HepG2 (cell line): ENCODE measurements at regions not wholly inside any gene's neighbourhood (a gene's known extent, or its start where the extent isn't known, plus 50 kb on each side); places are given as distances from the start of the nearest gene placed in this dataset.

Experiments used
- ATAC-seq: fragments of 200-7000 bp; cut with Tn5 transposase; 3 replicates; pipeline ENCODE4 v1.9.1; 2020; ENCODE audit warnings: mild to moderate bottlenecking, moderate library complexity
- BruUV-seq: library from RNA; stranded (reverse); fragments of 400-500 nt; replicated peaks from 2 replicates; lab custom pipeline; 2021; lab: Mats Ljungman, UMichigan
- CTCF ChIA-PET: fragments of 300-600 bp; formaldehyde crosslinking; extraction: SDS; loops from one replicate; lab custom pipeline; 2021; ENCODE audit warnings: low total read pairs, inconsistent platforms, low intra/inter-chr PET ratio; lab: Yijun Ruan, JAX
- POLR2A ChIA-PET: fragments of 350-600 bp; sonication (Branson Sonifier 250); formaldehyde crosslinking; loops from one replicate; lab custom pipeline; 2020; ENCODE audit warnings: antibody characterized with exemption, inconsistent platforms; lab: Yijun Ruan, JAX
- DNase-seq: peaks from one replicate; pipeline ENCODE4 v3.0.0-alpha.2; 2015; ENCODE audit warnings: low spot score
- FAIRE-seq: peaks from 3 replicates; lab custom pipeline; 2011; peaks lifted over from hg19 to GRCh38; lab: Jason Lieb, UNC
- H2AFZ ChIP-seq: one replicate; pipeline ENCODE4 v1.6.1; 2011; ENCODE audit warnings: low read length, inconsistent platforms
- H3K27ac ChIP-seq: fragments of 300-600 bp; 3 replicates; pipeline ENCODE4 v1.8.0; 2011; ENCODE audit warnings: mixed run types, mild to moderate bottlenecking, mixed read lengths, low read length, inconsistent platforms; ENCODE audit not compliant: insufficient read depth; ENCODE audit errors: extremely low read length
- H3K27me3 ChIP-seq, 2 experiments: fragments of 200-600 bp in 1 of 2; 2 replicates in 1 of 2; 3 replicates in 1 of 2; pipeline versions ENCODE4 v1.6.0 to v1.8.0; 2011; ENCODE audit warnings: low read length in 2 of 2, mild to moderate bottlenecking in 2 of 2, moderate library complexity in 2 of 2, inconsistent platforms in 1 of 2; ENCODE audit not compliant: insufficient read depth in 2 of 2, control insufficient read depth in 1 of 2
- H3K36me3 ChIP-seq, 2 experiments: fragments of 200-600 bp in 1 of 2; replicated peaks in 1 of 2; 2 replicates in 1 of 2; 3 replicates in 1 of 2; pipeline versions ENCODE4 v1.5.1 to v1.8.0; 2011; ENCODE audit warnings: low read length in 2 of 2, inconsistent platforms in 1 of 2; ENCODE audit not compliant: insufficient read depth in 2 of 2, control insufficient read depth in 1 of 2
- H3K4me1 ChIP-seq: 2 replicates; pipeline ENCODE4 v1.5.1; 2012; ENCODE audit warnings: low read length, inconsistent platforms; ENCODE audit not compliant: insufficient read depth
- H3K4me2 ChIP-seq: 2 replicates; pipeline ENCODE4 v1.6.0; 2011; ENCODE audit warnings: low read depth, low read length, inconsistent platforms
- H3K4me3 ChIP-seq, 3 experiments: fragments of 200-600 bp in 1 of 3; sonication (generic), shearing (Covaris generic) in 1 of 3; replicated peaks in 1 of 3; 2 replicates each; pipeline ENCODE4 v1.5.1; 2011 to 2016; ENCODE audit warnings: low read length in 3 of 3, inconsistent platforms in 2 of 3, low read depth in 2 of 3, mild to moderate bottlenecking in 2 of 3, control low read depth in 1 of 3, mixed read lengths in 1 of 3; ENCODE audit not compliant: insufficient read depth in 1 of 3
- H3K79me2 ChIP-seq: one replicate; pipeline ENCODE4 v1.6.1; 2011; ENCODE audit warnings: low read length, inconsistent platforms; ENCODE audit not compliant: insufficient read depth
- H3K9ac ChIP-seq: 2 replicates; pipeline ENCODE4 v1.6.0; 2011; ENCODE audit warnings: mild to moderate bottlenecking, low read depth, low read length, inconsistent platforms; ENCODE audit not compliant: insufficient read depth
- H3K9me3 ChIP-seq: 2 replicates; pipeline ENCODE4 v1.5.1; 2012; ENCODE audit warnings: mild to moderate bottlenecking, low read length
- H4K20me1 ChIP-seq: 2 replicates; pipeline ENCODE4 v1.6.0; 2011; ENCODE audit warnings: inconsistent platforms, mild to moderate bottlenecking, low read length, moderate library complexity; ENCODE audit not compliant: insufficient read depth
- ARHGAP35 ChIP-seq: sonication (generic); formaldehyde crosslinking; IDR thresholded peaks from 2 replicates; pipeline ENCODE4 v1.9.0; 2022; ENCODE audit warnings: mild to moderate bottlenecking, inconsistent platforms, moderate library complexity, missing genetic modification reagents, borderline replicate concordance
- CHD4 ChIP-seq: fragments of 200-600 bp; sonication (generic); IDR thresholded peaks from 2 replicates; pipeline ENCODE4 v1.7.0; 2017; ENCODE audit warnings: mild to moderate bottlenecking, low read length, borderline replicate concordance
- DMAP1 ChIP-seq: IDR thresholded peaks from 2 replicates; pipeline ENCODE4 v1.6.1; 2016
- MTF2 ChIP-seq: sonication (generic); formaldehyde crosslinking; IDR thresholded peaks from 2 replicates; pipeline ENCODE4 v1.5.0; 2020; ENCODE audit warnings: missing genetic modification reagents, borderline replicate concordance
- MZF1 ChIP-seq: sonication (generic); formaldehyde crosslinking; IDR thresholded peaks from 2 replicates; pipeline ENCODE4 v1.8.1; 2023; ENCODE audit warnings: mild to moderate bottlenecking, missing genetic modification reagents, borderline replicate concordance
- SRSF9 ChIP-seq: fragments of 200-400 bp; formaldehyde crosslinking; IDR thresholded peaks from 2 replicates; pipeline ENCODE4 v1.6.1; 2018; ENCODE audit warnings: borderline replicate concordance, mild to moderate bottlenecking, low read depth, low read length; ENCODE audit not compliant: insufficient read depth, poor library complexity, severe bottlenecking
- ZMYM3 ChIP-seq: sonication (generic); formaldehyde crosslinking; IDR thresholded peaks from 2 replicates; pipeline ENCODE4 v1.5.1; 2020; ENCODE audit warnings: mild to moderate bottlenecking, missing genetic modification reagents
- ZNF256 ChIP-seq: sonication (generic); formaldehyde crosslinking; conservative IDR thresholded peaks from 2 replicates; pipeline ENCODE4 v1.4.0; 2020; ENCODE audit warnings: missing genetic modification reagents
- ZNF34 ChIP-seq: sonication (generic); formaldehyde crosslinking; IDR thresholded peaks from 2 replicates; pipeline ENCODE4 v1.4.0; 2020; ENCODE audit warnings: mild to moderate bottlenecking, missing genetic modification reagents, borderline replicate concordance
- ZNF792 ChIP-seq: IDR thresholded peaks from 2 replicates; pipeline ENCODE4 v1.6.1; 2016
- WGBS: methylation state at CpG from one replicate; pipeline ENCODE4 v1.1.6; 2017; ENCODE audit warnings: low lambda C conversion rate; 5-methylcytosine and 5-hydroxymethylcytosine counted together
- in situ Hi-C: cut with HindIII; loops from 2 replicates; pipeline ENCODE4 v1.10.0; 2017; ENCODE audit warnings: low pct_unique_long_range_greater_than_20kb; ENCODE audit not compliant: extremely low pct_ligation_motif_present
- intact Hi-C: fragments of 100-400 bp; cut with micrococcal nuclease; formaldehyde crosslinking; loops from one replicate; pipeline ENCODE4 v1.10.0; 2022; ENCODE audit not compliant: unreplicated experiment
- TF ChIP-seq, protein P1 (sequence below): sonication (generic); formaldehyde crosslinking; IDR thresholded peaks from 2 replicates; pipeline ENCODE4 v1.8.1; 2023; ENCODE audit warnings: mild to moderate bottlenecking, missing genetic modification reagents, borderline replicate concordance
- TF ChIP-seq, protein P2 (sequence below): sonication (generic); formaldehyde crosslinking; conservative IDR thresholded peaks from 2 replicates; pipeline ENCODE4 v1.5.0; 2020; ENCODE audit warnings: missing genetic modification reagents
- TF ChIP-seq, protein P3 (sequence below): sonication (generic); formaldehyde crosslinking; IDR thresholded peaks from 2 replicates; pipeline ENCODE4 v1.8.0; 2022; ENCODE audit warnings: missing genetic modification reagents, mild to moderate bottlenecking, inconsistent platforms, borderline replicate concordance
- TF ChIP-seq, protein P4 (sequence below): sonication (generic); formaldehyde crosslinking; IDR thresholded peaks from 2 replicates; pipeline ENCODE4 v1.4.0; 2020; ENCODE audit warnings: missing genetic modification reagents

DNA sequence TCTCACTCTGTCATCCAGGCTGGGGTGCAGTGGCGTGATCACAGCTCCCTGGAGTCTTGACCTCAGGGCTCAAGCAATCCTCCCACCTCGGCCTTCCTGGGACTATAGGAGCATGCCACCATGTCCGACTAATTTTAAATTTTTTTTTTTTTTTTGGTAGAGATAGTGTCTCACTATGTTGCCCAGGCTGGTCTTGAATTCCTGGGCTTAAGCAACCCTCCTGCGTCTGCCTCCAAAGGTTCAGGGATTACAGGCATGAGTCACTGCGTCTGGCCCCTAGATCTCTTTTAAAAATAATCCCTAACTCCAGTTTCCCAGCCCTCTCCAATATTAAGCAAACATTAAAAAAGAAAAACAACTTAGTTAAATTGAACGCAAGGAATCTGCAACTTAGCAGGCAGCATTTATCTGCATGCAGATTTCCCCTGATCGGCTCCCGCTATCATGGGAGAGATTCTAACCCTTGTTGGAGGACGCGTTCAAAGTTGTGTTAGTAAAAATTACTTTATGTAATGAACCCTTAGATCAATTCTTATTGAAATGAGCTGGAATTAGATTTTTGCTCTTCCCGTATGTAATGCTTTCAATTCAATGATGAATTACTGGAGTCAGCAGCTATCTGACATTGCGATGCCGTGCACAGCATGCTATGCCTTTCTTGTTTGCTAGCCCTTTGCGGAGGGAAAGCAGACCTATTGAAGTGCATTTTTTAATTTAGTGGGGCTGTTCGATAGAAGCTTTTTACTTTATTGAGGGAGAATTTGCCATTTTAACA lies 171.7 kb downstream of the HAPSTR1 start:
- Histone ChIP-seq H3K27me3 (peaks cover 2 to 11% of the 10 kb centered on the region in 2 experiments; a peak in 3 of 5 replicates), H3K9ac (no peak overlapping the region), H3K4me3 (no peak overlapping the region), H3K27ac (no peak overlapping the region), H3K79me2 (no peaks in the 10 kb centered on the region), H2AFZ (no peak overlapping the region), H3K4me2 (no peak overlapping the region), H3K9me3 (no peaks in the 10 kb centered on the region), H3K4me1 (peaks cover 14% of the 10 kb centered on the region), H3K36me3 (no peaks in the 10 kb centered on the region), H4K20me1 (no peaks in the 10 kb centered on the region)
- no peak for ATAC-seq
- FAIRE-seq: no peak
- in situ Hi-C loops (no loop called here), intact Hi-C loops (no loop called here)
- no peak for TF ChIP-seq SRSF9
- TF ChIP-seq MZF1 (CRISPR knock-in tag): no peak
- TF ChIP-seq, protein P1, sequence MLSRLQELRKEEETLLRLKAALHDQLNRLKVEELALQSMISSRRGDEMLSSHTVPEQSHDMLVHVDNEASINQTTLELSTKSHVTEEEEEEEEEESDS (CRISPR knock-in tag): no peak
- TF ChIP-seq, protein P2, sequence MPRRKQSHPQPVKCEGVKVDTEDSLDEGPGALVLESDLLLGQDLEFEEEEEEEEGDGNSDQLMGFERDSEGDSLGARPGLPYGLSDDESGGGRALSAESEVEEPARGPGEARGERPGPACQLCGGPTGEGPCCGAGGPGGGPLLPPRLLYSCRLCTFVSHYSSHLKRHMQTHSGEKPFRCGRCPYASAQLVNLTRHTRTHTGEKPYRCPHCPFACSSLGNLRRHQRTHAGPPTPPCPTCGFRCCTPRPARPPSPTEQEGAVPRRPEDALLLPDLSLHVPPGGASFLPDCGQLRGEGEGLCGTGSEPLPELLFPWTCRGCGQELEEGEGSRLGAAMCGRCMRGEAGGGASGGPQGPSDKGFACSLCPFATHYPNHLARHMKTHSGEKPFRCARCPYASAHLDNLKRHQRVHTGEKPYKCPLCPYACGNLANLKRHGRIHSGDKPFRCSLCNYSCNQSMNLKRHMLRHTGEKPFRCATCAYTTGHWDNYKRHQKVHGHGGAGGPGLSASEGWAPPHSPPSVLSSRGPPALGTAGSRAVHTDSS (CRISPR knock-in tag): no peak
- no peak for TF ChIP-seq MTF2 (CRISPR knock-in tag)
- TF ChIP-seq CHD4: no peak
- TF ChIP-seq ZMYM3 (CRISPR knock-in tag): no peak
- TF ChIP-seq, protein P3, sequence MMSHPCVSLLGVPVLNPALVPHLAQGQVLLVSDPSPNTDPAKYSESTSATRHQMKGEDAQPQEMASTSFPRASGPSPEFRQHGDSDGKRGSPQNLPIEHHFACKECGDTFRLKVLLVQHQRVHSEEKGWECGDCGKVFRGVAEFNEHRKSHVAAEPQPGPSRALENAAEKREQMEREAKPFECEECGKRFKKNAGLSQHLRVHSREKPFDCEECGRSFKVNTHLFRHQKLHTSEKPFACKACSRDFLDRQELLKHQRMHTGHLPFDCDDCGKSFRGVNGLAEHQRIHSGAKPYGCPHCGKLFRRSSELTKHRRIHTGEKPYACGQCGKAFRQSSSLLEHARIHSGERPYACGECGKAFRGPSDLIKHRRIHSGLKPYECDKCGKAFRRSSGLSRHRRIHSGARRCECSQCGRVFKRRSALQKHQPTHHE (CRISPR knock-in tag): no peak
- TF ChIP-seq, protein P4, sequence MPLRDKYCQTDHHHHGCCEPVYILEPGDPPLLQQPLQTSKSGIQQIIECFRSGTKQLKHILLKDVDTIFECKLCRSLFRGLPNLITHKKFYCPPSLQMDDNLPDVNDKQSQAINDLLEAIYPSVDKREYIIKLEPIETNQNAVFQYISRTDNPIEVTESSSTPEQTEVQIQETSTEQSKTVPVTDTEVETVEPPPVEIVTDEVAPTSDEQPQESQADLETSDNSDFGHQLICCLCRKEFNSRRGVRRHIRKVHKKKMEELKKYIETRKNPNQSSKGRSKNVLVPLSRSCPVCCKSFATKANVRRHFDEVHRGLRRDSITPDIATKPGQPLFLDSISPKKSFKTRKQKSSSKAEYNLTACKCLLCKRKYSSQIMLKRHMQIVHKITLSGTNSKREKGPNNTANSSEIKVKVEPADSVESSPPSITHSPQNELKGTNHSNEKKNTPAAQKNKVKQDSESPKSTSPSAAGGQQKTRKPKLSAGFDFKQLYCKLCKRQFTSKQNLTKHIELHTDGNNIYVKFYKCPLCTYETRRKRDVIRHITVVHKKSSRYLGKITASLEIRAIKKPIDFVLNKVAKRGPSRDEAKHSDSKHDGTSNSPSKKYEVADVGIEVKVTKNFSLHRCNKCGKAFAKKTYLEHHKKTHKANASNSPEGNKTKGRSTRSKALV (CRISPR knock-in tag): no peak
- no peak for TF ChIP-seq DMAP1 (CRISPR knock-in tag)
- no peak for TF ChIP-seq ZNF792 (CRISPR knock-in tag)
- no peak for TF ChIP-seq ZNF256 (CRISPR knock-in tag)
- no peak for TF ChIP-seq ZNF34
- no peak for TF ChIP-seq ARHGAP35 (CRISPR knock-in tag)
- DNase-seq: no peak
- POLR2A ChIA-PET: no interaction called here
- CTCF ChIA-PET: no interaction called here
- WGBS: 58% methylated on average over 15 of the region's 15 CpGs
- no TSS peak for BruUV-seq
